A549 (cell line): ENCODE measurements at regions not wholly inside any gene's neighbourhood (a gene's known extent, or its start where the extent isn't known, plus 50 kb on each side); places are given as distances from the start of the nearest gene placed in this dataset.

Source experiments
- BHLHE40 ChIP-seq: IDR thresholded peaks from 2 replicates; pipeline ENCODE4 v1.6.1; 2012; ENCODE audit warnings: low read depth, low read length, inconsistent platforms
- CHD4 ChIP-seq: fragments of 200-600 bp; sonication (generic); IDR thresholded peaks from 2 replicates; pipeline ENCODE4 v1.6.1; 2016; ENCODE audit warnings: antibody characterized with exemption, mild to moderate bottlenecking, borderline replicate concordance
- EP300 ChIP-seq, 2 experiments: fragments of >200 bp; sonication (Bioruptor Twin); formaldehyde crosslinking; IDR thresholded peaks; 2 replicates in 1 of 2; 3 replicates in 1 of 2; pipeline ENCODE4 v1.6.1; 2016 to 2017
- JUNB ChIP-seq: fragments of >200 bp; sonication (Bioruptor Twin); formaldehyde crosslinking; IDR thresholded peaks from 2 replicates; pipeline ENCODE4 v1.6.1; 2016
- MAZ ChIP-seq: fragments of 150-350 bp; IDR thresholded peaks from 2 replicates; pipeline ENCODE4 v1.6.1; 2014; ENCODE audit warnings: antibody characterized with exemption, low read depth, low read length, borderline replicate concordance
- MYC ChIP-seq: IDR thresholded peaks from 2 replicates; pipeline ENCODE4 v1.6.1; 2012; ENCODE audit warnings: mild to moderate bottlenecking, inconsistent platforms, low read length, improper control_type of control experiment, borderline replicate concordance
- PHF8 ChIP-seq: fragments of 200-600 bp; sonication (generic); IDR thresholded peaks from 2 replicates; pipeline ENCODE4 v1.6.1; 2016; ENCODE audit warnings: low read depth, mild to moderate bottlenecking, antibody characterized with exemption, moderate library complexity, borderline replicate concordance
- POLR2A ChIP-seq: IDR thresholded peaks from 2 replicates; pipeline ENCODE4 v1.6.1; 2012; ENCODE audit warnings: mild to moderate bottlenecking, low read length
- POLR2AphosphoS2 ChIP-seq: conservative IDR thresholded peaks from 2 replicates; pipeline ENCODE4 v1.6.1; 2012; ENCODE audit warnings: low read length, improper control_type of control experiment, inconsistent platforms
- RAD21 ChIP-seq, 2 experiments: fragments of >200 bp in 1 of 2; sonication (Bioruptor Twin) in 1 of 2; formaldehyde crosslinking in 1 of 2; IDR thresholded peaks in 1 of 2; conservative IDR thresholded peaks in 1 of 2; 2 replicates in 1 of 2; 3 replicates in 1 of 2; pipeline ENCODE4 v1.6.1; 2012 to 2018; ENCODE audit warnings: inconsistent platforms in 1 of 2
- TF ChIP-seq, protein P1 (sequence below): IDR thresholded peaks from 2 replicates; pipeline ENCODE4 v1.6.1; 2012
- TF ChIP-seq, protein P2 (sequence below): fragments of 450-650 bp; IDR thresholded peaks from 2 replicates; pipeline ENCODE4 v1.6.1; 2014; ENCODE audit warnings: antibody characterized with exemption
- TF ChIP-seq, protein P3 (sequence below): fragments of >200 bp; sonication (Bioruptor Twin); formaldehyde crosslinking; IDR thresholded peaks from 3 replicates; pipeline ENCODE4 v1.5.1; 2016
- TF ChIP-seq, protein P4 (sequence below): IDR thresholded peaks from 2 replicates; pipeline ENCODE4 v1.6.1; 2012

DNA sequence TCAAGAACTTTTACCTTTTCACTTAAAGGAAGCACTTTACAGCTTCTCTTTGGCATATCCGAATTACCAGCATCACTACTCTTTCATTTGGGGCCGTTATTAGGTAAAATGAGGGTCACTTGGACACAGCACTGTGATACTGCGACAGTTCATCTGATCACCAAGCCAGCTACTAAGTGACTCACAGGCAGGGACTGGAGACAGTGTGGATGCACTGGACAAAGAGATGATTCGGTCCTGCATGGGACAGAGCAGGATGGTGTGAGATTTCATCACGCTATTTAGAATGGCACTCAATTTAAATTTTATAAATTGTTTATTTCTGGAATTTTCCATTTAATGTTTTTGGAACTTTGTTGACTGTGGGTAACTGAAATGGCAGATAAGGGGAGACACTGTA is 166.9 kb upstream of the IL12A start:
- TF ChIP-seq, protein P1, sequence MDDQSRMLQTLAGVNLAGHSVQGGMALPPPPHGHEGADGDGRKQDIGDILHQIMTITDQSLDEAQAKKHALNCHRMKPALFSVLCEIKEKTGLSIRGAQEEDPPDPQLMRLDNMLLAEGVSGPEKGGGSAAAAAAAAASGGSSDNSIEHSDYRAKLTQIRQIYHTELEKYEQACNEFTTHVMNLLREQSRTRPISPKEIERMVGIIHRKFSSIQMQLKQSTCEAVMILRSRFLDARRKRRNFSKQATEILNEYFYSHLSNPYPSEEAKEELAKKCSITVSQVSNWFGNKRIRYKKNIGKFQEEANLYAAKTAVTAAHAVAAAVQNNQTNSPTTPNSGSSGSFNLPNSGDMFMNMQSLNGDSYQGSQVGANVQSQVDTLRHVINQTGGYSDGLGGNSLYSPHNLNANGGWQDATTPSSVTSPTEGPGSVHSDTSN = no peak
- TF ChIP-seq, protein P2, sequence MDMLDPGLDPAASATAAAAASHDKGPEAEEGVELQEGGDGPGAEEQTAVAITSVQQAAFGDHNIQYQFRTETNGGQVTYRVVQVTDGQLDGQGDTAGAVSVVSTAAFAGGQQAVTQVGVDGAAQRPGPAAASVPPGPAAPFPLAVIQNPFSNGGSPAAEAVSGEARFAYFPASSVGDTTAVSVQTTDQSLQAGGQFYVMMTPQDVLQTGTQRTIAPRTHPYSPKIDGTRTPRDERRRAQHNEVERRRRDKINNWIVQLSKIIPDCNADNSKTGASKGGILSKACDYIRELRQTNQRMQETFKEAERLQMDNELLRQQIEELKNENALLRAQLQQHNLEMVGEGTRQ = no peak
- TF ChIP-seq POLR2A = no peak
- TF ChIP-seq, protein P3, sequence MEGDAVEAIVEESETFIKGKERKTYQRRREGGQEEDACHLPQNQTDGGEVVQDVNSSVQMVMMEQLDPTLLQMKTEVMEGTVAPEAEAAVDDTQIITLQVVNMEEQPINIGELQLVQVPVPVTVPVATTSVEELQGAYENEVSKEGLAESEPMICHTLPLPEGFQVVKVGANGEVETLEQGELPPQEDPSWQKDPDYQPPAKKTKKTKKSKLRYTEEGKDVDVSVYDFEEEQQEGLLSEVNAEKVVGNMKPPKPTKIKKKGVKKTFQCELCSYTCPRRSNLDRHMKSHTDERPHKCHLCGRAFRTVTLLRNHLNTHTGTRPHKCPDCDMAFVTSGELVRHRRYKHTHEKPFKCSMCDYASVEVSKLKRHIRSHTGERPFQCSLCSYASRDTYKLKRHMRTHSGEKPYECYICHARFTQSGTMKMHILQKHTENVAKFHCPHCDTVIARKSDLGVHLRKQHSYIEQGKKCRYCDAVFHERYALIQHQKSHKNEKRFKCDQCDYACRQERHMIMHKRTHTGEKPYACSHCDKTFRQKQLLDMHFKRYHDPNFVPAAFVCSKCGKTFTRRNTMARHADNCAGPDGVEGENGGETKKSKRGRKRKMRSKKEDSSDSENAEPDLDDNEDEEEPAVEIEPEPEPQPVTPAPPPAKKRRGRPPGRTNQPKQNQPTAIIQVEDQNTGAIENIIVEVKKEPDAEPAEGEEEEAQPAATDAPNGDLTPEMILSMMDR = no peak
- TF ChIP-seq MAZ = no peak
- no peak for TF ChIP-seq CHD4
- no peak for TF ChIP-seq JUNB
- TF ChIP-seq RAD21 (conservative IDR thresholded peaks at IDR 0.05 in 1 of 2, IDR thresholded peaks at IDR 0.05 in 1 of 2) = no peak
- TF ChIP-seq, protein P4, sequence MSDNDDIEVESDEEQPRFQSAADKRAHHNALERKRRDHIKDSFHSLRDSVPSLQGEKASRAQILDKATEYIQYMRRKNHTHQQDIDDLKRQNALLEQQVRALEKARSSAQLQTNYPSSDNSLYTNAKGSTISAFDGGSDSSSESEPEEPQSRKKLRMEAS = no peak
- no peak for TF ChIP-seq POLR2AphosphoS2
- no peak for TF ChIP-seq EP300 (IDR thresholded peaks at IDR 0.05)
- no peak for TF ChIP-seq BHLHE40
- no peak for TF ChIP-seq MYC
- TF ChIP-seq PHF8 = no peak
